ENCODE measurements at regions not wholly inside any gene's neighbourhood (a gene's known extent, or its start where the extent isn't known, plus 50 kb on each side); places are given as distances from the start of the nearest gene placed in this dataset.

DNA sequence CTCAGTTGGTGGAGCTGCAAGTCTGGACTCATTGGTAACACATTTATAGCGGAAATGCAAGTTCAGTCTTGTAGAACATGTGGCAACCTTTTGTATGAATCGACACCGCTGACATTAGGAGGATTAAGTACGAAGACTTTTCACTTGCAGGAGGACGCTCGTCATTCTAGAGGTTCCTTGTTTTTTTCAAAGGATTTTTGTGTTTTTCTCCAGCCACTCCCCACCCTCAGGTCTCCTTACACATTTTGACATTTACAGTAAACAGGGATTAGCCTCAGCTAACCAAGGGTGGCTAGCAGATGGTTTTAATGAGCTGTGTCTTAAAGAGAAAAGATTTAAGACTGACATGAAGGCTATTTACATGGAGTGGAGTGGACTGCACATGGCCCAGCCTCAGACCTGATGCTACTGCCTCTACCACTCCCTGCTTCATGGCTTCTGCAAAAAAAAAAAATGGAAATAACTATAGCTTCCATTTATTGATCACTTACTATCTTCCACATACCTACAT lies 173.8 kb downstream of the TRIB2 start:
- H3K79me1 ChIP-seq (ENCODE audit: insufficient read depth, low read depth, low read length, poor library complexity, severe bottlenecking) = no peaks in the 10 kb centered on the region
- Mint-ChIP-seq H3K36me3 (ENCODE audit: insufficient read depth in 1 of 3, low read depth in 3 of 3) (0 out of 7 replicates have a peak, but pooled peaks cover 0 to 4% (median 0%) of the 10 kb centered on the region in 3 experiments), H3K4me3 (no peak overlapping the region), H3K27ac (no peak overlapping the region), H3K4me1 (peaks cover 0 to 4% of the 10 kb centered on the region in 2 experiments; a peak in 1 of 4 replicates), H3K9me3 (peaks cover 6 to 14% of the 10 kb centered on the region in 2 experiments), H3K27me3 (ENCODE audit: low read depth) (no peaks in the 10 kb centered on the region)
- no peaks in the 10 kb centered on the region for H3K4me1 ChIP-seq (ENCODE audit: insufficient read depth, low read length)
- H2AK5ac ChIP-seq (ENCODE audit: insufficient read length, low read length) = no peak overlapping the region
- no peak overlapping the region for H3K18ac ChIP-seq (ENCODE audit: insufficient read length, low read depth, low read length)
- no peak overlapping the region for H3K27ac ChIP-seq (ENCODE audit: insufficient read length, low read depth, low read length)
- no peaks in the 10 kb centered on the region for H3K27me3 ChIP-seq (ENCODE audit: insufficient read depth, low read length)
- no peaks in the 10 kb centered on the region for H3K79me2 ChIP-seq (ENCODE audit: insufficient read depth, low read length)
- no peak overlapping the region for H4K91ac ChIP-seq (ENCODE audit: insufficient read length, low read depth, low read length)
- H3K9ac ChIP-seq (ENCODE audit: extremely low read depth, insufficient read length, low read length) = no peak overlapping the region
- no peaks in the 10 kb centered on the region for H4K20me1 ChIP-seq (ENCODE audit: control insufficient read depth, insufficient read depth, insufficient read length)
- no peak overlapping the region for H3K56ac ChIP-seq (ENCODE audit: insufficient read length, low read depth, low read length)
- no peak overlapping the region for H3K4me2 ChIP-seq (ENCODE audit: insufficient read depth, insufficient read length, low read length)
- H4K8ac ChIP-seq (replicated peaks; ENCODE audit: insufficient read length, low read depth, low read length) = no peak overlapping the region
- H3K14ac ChIP-seq (ENCODE audit: insufficient read depth, low read length) = no peak overlapping the region
- H3K4ac ChIP-seq (ENCODE audit: low read depth, low read length) = no peak overlapping the region
- H2AFZ ChIP-seq (ENCODE audit: low read length) = no peak overlapping the region
- TF ChIP-seq, protein P1, sequence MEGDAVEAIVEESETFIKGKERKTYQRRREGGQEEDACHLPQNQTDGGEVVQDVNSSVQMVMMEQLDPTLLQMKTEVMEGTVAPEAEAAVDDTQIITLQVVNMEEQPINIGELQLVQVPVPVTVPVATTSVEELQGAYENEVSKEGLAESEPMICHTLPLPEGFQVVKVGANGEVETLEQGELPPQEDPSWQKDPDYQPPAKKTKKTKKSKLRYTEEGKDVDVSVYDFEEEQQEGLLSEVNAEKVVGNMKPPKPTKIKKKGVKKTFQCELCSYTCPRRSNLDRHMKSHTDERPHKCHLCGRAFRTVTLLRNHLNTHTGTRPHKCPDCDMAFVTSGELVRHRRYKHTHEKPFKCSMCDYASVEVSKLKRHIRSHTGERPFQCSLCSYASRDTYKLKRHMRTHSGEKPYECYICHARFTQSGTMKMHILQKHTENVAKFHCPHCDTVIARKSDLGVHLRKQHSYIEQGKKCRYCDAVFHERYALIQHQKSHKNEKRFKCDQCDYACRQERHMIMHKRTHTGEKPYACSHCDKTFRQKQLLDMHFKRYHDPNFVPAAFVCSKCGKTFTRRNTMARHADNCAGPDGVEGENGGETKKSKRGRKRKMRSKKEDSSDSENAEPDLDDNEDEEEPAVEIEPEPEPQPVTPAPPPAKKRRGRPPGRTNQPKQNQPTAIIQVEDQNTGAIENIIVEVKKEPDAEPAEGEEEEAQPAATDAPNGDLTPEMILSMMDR (conservative IDR thresholded peaks at IDR 0.05) = no peak
- H3K9me3 ChIP-seq (ENCODE audit: control insufficient read depth, low read depth, low read length) = no peaks in the 10 kb centered on the region
- no peak overlapping the region for H2BK5ac ChIP-seq (ENCODE audit: insufficient read length, low read length)
- no peaks in the 10 kb centered on the region for H3K23me2 ChIP-seq (ENCODE audit: insufficient read length, low read depth, low read length, poor library complexity, severe bottlenecking)
- H2BK120ac ChIP-seq (ENCODE audit: low read depth, low read length, poor library complexity, severe bottlenecking) = no peak overlapping the region
- no peak overlapping the region for H3T11ph ChIP-seq (ENCODE audit: low read length)
- no CpG with 5 or more reads among the region's 6 CpGs for WGBS (ENCODE audit: extremely low coverage, insufficient read length, low lambda C conversion rate)
- H2BK20ac ChIP-seq (ENCODE audit: low read depth, low read length, poor library complexity, severe bottlenecking) = no peak overlapping the region
- no peak for DNase-seq
- H2BK12ac ChIP-seq (ENCODE audit: insufficient read length, low read depth, low read length) = no peak overlapping the region
- H4K5ac ChIP-seq (ENCODE audit: insufficient read length, low read depth, low read length) = no peak overlapping the region
- H2BK15ac ChIP-seq (ENCODE audit: low read depth, low read length) = no peak overlapping the region
- no peak overlapping the region for H3K23ac ChIP-seq (ENCODE audit: insufficient read length, low read depth, low read length)
